Heart left ventricle (tissue), 16 donors: ENCODE measurements at regions not wholly inside any gene's neighbourhood (a gene's known extent, or its start where the extent isn't known, plus 50 kb on each side); places are given as distances from the start of the nearest gene placed in this dataset.

Source experiments
- ATAC-seq, 4 donors: fragments of 200-7000 bp; cut with Tn5 transposase; one replicate each; pipeline ENCODE4 v1.9.1; 2020 to 2022; ENCODE audit warnings: moderate library complexity in 4 of 4, mild to moderate bottlenecking in 3 of 4, moderate number of reproducible peaks in 1 of 4
- DNase-seq, 5 donors: peaks; one replicate each; pipeline ENCODE4 v3.0.0-alpha.2; 2020
- H3K27ac ChIP-seq, 12 donors: fragments of 200-600 bp; sonication (generic) in 4 of 12; one replicate each; pipeline versions ENCODE4 v1.5.0 to v1.8.0; 2016 to 2022; ENCODE audit warnings: mild to moderate bottlenecking in 2 of 12
- H3K27me3 ChIP-seq, 9 donors: fragments of 200-600 bp; sonication (generic) in 2 of 9; one replicate each; pipeline versions ENCODE4 v1.5.1 to v1.8.0; 2016 to 2022; ENCODE audit warnings: mild to moderate bottlenecking in 3 of 9
- H3K36me3 ChIP-seq, 9 donors: fragments of 200-600 bp; sonication (generic) in 2 of 9; one replicate each; pipeline versions ENCODE4 v1.5.0 to v1.8.0; 2018 to 2022; ENCODE audit warnings: mild to moderate bottlenecking in 2 of 9
- H3K4me1 ChIP-seq, 12 donors: fragments of 200-600 bp; sonication (generic) in 4 of 12; one replicate each; pipeline versions ENCODE4 v1.5.0 to v1.8.0; 2016 to 2022; ENCODE audit warnings: mild to moderate bottlenecking in 3 of 12
- H3K4me3 ChIP-seq, 12 donors: fragments of 200-600 bp; sonication (generic) in 4 of 12; one replicate each; pipeline versions ENCODE4 v1.5.0 to v1.8.0; 2017 to 2022; ENCODE audit warnings: mild to moderate bottlenecking in 9 of 12, moderate library complexity in 4 of 12
- H3K9me3 ChIP-seq, 12 donors: fragments of 200-600 bp; sonication (generic) in 4 of 12; one replicate each; pipeline versions ENCODE4 v1.5.0 to v1.8.0; 2016 to 2022; ENCODE audit warnings: mild to moderate bottlenecking in 1 of 12
- CTCF ChIP-seq, 12 donors: fragments of 200-600 bp; sonication (generic) in 4 of 12; IDR thresholded peaks; one replicate each; pipeline versions ENCODE4 v1.5.0 to v1.8.0; 2018 to 2022; ENCODE audit warnings: antibody characterized with exemption in 12 of 12, mild to moderate bottlenecking in 5 of 12
- POLR2A ChIP-seq, 2 donors: fragments of 450-650 bp; IDR thresholded peaks; one replicate each; pipeline ENCODE4 v1.6.1; 2017; ENCODE audit warnings: antibody characterized with exemption in 2 of 2, mild to moderate bottlenecking in 2 of 2, moderate library complexity in 2 of 2
- WGBS, 4 donors: extraction: QIAGEN DNeasy Blood & Tissue Kit in 2 of 4; methylation state at CpG; one replicate each; pipeline versions ENCODE4 v1.1.5 to v1.1.7; 2013 to 2018; 5-methylcytosine and 5-hydroxymethylcytosine counted together
- intact Hi-C, 10 donors: fragments of 100-400 bp; cut with DNase I; formaldehyde crosslinking; loops; one replicate each; pipeline versions ENCODE4 v1.11.1 to v1.14.2; 2022
- donor health status: ischemic (EF 13 %, LVEDD 7.1; RV severe dilation, severe dysfunction).
- donor health status: healthy with polysubstance abuse.
- donor health status: DM: no; HTN: yes; CAD: no.
- donor health status: DM: no; HTN: no; CAD: no.
- donor health status: ischemic (EF 25% LVEDD 6.9; RV normal size, moderate dysfunction).
- donor health status: ischemic (EF 25% LVEDD 5.7; RV mildly dilated, moderate dysfunction).
- donor health status: healthy.
- donor health status: DM: yes; HTN: yes; CAD: no.
- donor health status: ischemic (EF 35%, LVEDD 5.7; RV mildly dilated, moderate dysfunction).
- donor health status: nonischemic (EF 11% LVEDD 7.7; RV severe dilation, severe dysfunction).
- donor health status: DM: yes; HTN: yes; CAD: no.
- donor health status: PGD.
- donor health status: ischemic (EF 29% LVEDD 5.4; RV normal size, mild dysfunction).
- donor health status: nonischemic (EF 23%, LVEDD 6.1; RV moderate dilation, normal function).

DNA sequence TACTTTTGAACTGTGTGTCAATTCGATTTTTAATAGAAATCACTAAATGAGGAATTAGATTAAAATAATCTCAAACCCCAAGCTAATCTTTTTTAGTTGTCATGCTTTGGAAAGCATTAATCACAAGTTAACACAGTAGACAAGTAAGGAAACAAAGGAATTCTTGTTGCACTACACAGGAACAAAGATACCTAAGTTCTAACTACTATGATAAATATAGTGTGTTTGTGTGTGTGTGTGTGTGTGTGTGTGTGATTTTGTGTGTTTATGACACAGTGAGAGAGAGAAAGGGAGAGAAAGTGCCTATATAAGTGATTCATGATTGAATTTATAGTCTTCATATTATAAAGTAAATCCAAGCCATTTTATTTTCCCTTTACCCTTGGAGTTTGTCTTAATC is 931.4 kb downstream of the PCDH7 start:
- Histone ChIP-seq H3K36me3 (no peaks in the 10 kb centered on the region), H3K9me3 (no peaks in the 10 kb centered on the region), H3K4me3 (no peak overlapping the region), H3K27ac (no peak overlapping the region), H3K27me3 (no peaks in the 10 kb centered on the region), H3K4me1 (no peaks in the 10 kb centered on the region)
- ATAC-seq, result no peak
- intact Hi-C loops, result no loop called here
- TF ChIP-seq CTCF (IDR thresholded peaks at IDR 0.05), result no peak
- TF ChIP-seq POLR2A (IDR thresholded peaks at IDR 0.05), result no peak
- WGBS, 4 donors, result 38 to 53% (median 46%) methylated on average over 1 of the region's 1 CpG
- no peak for DNase-seq

GRCh38 chr4:31655328-31655727 is 935.2 kb downstream of the PCDH7 start:
- Histone ChIP-seq H3K4me1 (no peaks in the 10 kb centered on the region), H3K27me3 (no peaks in the 10 kb centered on the region), H3K4me3 (no peak overlapping the region), H3K27ac (no peak overlapping the region), H3K36me3 (no peaks in the 10 kb centered on the region), H3K9me3 (no peaks in the 10 kb centered on the region)
- intact Hi-C loops, result no loop called here
- no peak for TF ChIP-seq POLR2A (IDR thresholded peaks at IDR 0.05)
- TF ChIP-seq CTCF (IDR thresholded peaks at IDR 0.05), result no peak
- no peak for ATAC-seq
- DNase-seq, result no peak

GRCh38 chr4:31657859-31658570 is 937.8 kb downstream of the PCDH7 start:
- 84 to 89% (median 86%) methylated on average over 5 of the region's 5 CpGs for WGBS, 4 donors
- Histone ChIP-seq H3K36me3 (no peaks in the 10 kb centered on the region), H3K4me1 (no peaks in the 10 kb centered on the region), H3K27me3 (no peaks in the 10 kb centered on the region), H3K4me3 (no peak overlapping the region), H3K27ac (no peak overlapping the region), H3K9me3 (no peaks in the 10 kb centered on the region)
- ATAC-seq, result no peak
- intact Hi-C loops, result no loop called here
- TF ChIP-seq CTCF (IDR thresholded peaks at IDR 0.05), result no peak
- no peak for TF ChIP-seq POLR2A (IDR thresholded peaks at IDR 0.05)
- no peak for DNase-seq

DNA sequence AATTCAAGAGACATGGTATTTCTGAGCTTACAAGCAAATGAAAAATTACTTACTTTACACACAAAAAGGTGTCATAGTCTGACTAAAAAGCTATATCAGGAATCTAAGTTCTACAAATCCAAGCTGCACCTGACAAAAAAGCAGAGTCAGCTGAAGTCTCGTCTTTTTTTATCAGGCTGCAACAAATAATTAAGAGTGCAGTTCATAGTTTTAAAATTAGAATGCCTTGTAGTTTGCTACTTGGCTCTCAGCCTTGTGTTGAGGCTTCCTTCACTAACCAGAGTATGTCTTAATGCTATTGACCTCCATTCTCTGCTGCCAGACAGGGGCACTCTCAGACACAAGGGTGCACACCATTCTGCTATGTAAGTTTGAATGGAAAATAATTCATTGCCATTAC is 940.7 kb downstream of the PCDH7 start:
- intact Hi-C loops, result no loop called here
- ATAC-seq (no peak), DNase-seq (no peak)
- WGBS, 4 donors, result 4 to 28% (median 22%) methylated on average over 1 of the region's 1 CpG
- Histone ChIP-seq H3K27me3 (no peaks in the 10 kb centered on the region), H3K4me3 (no peak overlapping the region), H3K4me1 (no peaks in the 10 kb centered on the region), H3K27ac (no peak overlapping the region), H3K9me3 (no peaks in the 10 kb centered on the region), H3K36me3 (no peaks in the 10 kb centered on the region)
- no peak for TF ChIP-seq POLR2A (IDR thresholded peaks at IDR 0.05)
- TF ChIP-seq CTCF (IDR thresholded peaks at IDR 0.05), result no peak
